DND-41 (cell line): ENCODE measurements at regions not wholly inside any gene's neighbourhood (a gene's known extent, or its start where the extent isn't known, plus 50 kb on each side); places are given as distances from the start of the nearest gene placed in this dataset.

Experiments used
- ATAC-seq: fragments of 200-7000 bp; cut with Tn5 transposase; 3 replicates; pipeline ENCODE4 v1.9.1; 2021; ENCODE audit warnings: low read depth; ENCODE audit not compliant: insufficient read depth
- DNase-seq: peaks from one replicate; pipeline ENCODE4 v3.0.0-alpha.2; 2020
- H2AFZ ChIP-seq: 2 replicates; pipeline ENCODE4 v1.6.0; 2012; ENCODE audit warnings: low read depth, low read length
- H3K27ac ChIP-seq: 2 replicates; pipeline ENCODE4 v1.5.1; 2012; ENCODE audit warnings: low read length, inconsistent platforms
- H3K27me3 ChIP-seq: fragments of 200-600 bp; sonication (generic); 2 replicates; pipeline ENCODE4 v1.6.0; 2012; ENCODE audit warnings: low read length, mild to moderate bottlenecking, inconsistent platforms; ENCODE audit not compliant: insufficient read depth, poor library complexity
- H3K36me3 ChIP-seq: 2 replicates; pipeline ENCODE4 v1.5.1; 2012; ENCODE audit warnings: low read length, inconsistent platforms; ENCODE audit not compliant: insufficient read depth
- H3K4me1 ChIP-seq: 2 replicates; pipeline ENCODE4 v1.5.1; 2012; ENCODE audit warnings: mild to moderate bottlenecking, low read length; ENCODE audit not compliant: insufficient read depth
- H3K4me2 ChIP-seq: 2 replicates; pipeline ENCODE4 v1.6.0; 2012; ENCODE audit warnings: mild to moderate bottlenecking, moderate library complexity, low read length, inconsistent platforms; ENCODE audit not compliant: insufficient read depth
- H3K4me3 ChIP-seq, 2 experiments: fragments of 200-600 bp in 1 of 2; shearing (Covaris generic) in 1 of 2; 2 replicates each; pipeline ENCODE4 v1.5.1; 2012 to 2016; ENCODE audit warnings: inconsistent platforms in 2 of 2, low read length in 2 of 2, mild to moderate bottlenecking in 2 of 2, low read depth in 1 of 2, moderate library complexity in 1 of 2
- H3K79me2 ChIP-seq: 2 replicates; pipeline ENCODE4 v1.6.0; 2012; ENCODE audit warnings: low read length, inconsistent platforms; ENCODE audit not compliant: insufficient read depth
- H3K9ac ChIP-seq: 2 replicates; pipeline ENCODE4 v1.6.0; 2012; ENCODE audit warnings: low read depth, mild to moderate bottlenecking, inconsistent platforms, low read length, moderate library complexity
- H3K9me3 ChIP-seq: 2 replicates; pipeline ENCODE4 v1.5.1; 2012; ENCODE audit warnings: low read length, moderate library complexity, mild to moderate bottlenecking, inconsistent platforms; ENCODE audit not compliant: insufficient read depth, severe bottlenecking
- H4K20me1 ChIP-seq: 2 replicates; pipeline ENCODE4 v1.6.0; 2012; ENCODE audit warnings: low read length; ENCODE audit not compliant: insufficient read depth
- EZH2 ChIP-seq: IDR thresholded peaks from 3 replicates; pipeline ENCODE4 v1.6.1; 2012; ENCODE audit warnings: borderline replicate concordance, low read depth, mild to moderate bottlenecking, moderate library complexity, low read length, inconsistent platforms; ENCODE audit not compliant: severe bottlenecking
- TF ChIP-seq, protein P1 (sequence below): IDR thresholded peaks from 2 replicates; pipeline ENCODE4 v1.5.1; 2012; ENCODE audit warnings: borderline replicate concordance, low read length, moderate library complexity, mild to moderate bottlenecking; ENCODE audit not compliant: poor library complexity, severe bottlenecking; ENCODE audit errors: extremely low read depth

GRCh38 chr21:29405503-29406122 lies 106.9 kb downstream of the BACH1 start:
- H3K4me2 ChIP-seq: no peak overlapping the region
- DNase-seq (no peak), ATAC-seq (no peak)
- no peaks in the 10 kb centered on the region for H3K79me2 ChIP-seq
- no peaks in the 10 kb centered on the region for H4K20me1 ChIP-seq
- no peak overlapping the region for H3K9ac ChIP-seq
- H3K27me3 ChIP-seq: no peaks in the 10 kb centered on the region
- H3K4me3 ChIP-seq: no peak overlapping the region
- no peak overlapping the region for H3K27ac ChIP-seq
- H3K9me3 ChIP-seq: no peaks in the 10 kb centered on the region
- TF ChIP-seq, protein P1, sequence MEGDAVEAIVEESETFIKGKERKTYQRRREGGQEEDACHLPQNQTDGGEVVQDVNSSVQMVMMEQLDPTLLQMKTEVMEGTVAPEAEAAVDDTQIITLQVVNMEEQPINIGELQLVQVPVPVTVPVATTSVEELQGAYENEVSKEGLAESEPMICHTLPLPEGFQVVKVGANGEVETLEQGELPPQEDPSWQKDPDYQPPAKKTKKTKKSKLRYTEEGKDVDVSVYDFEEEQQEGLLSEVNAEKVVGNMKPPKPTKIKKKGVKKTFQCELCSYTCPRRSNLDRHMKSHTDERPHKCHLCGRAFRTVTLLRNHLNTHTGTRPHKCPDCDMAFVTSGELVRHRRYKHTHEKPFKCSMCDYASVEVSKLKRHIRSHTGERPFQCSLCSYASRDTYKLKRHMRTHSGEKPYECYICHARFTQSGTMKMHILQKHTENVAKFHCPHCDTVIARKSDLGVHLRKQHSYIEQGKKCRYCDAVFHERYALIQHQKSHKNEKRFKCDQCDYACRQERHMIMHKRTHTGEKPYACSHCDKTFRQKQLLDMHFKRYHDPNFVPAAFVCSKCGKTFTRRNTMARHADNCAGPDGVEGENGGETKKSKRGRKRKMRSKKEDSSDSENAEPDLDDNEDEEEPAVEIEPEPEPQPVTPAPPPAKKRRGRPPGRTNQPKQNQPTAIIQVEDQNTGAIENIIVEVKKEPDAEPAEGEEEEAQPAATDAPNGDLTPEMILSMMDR: no peak
- no peak for TF ChIP-seq EZH2
- H3K36me3 ChIP-seq: no peaks in the 10 kb centered on the region
- H3K4me1 ChIP-seq: no peaks in the 10 kb centered on the region
- H2AFZ ChIP-seq: no peak overlapping the region

DNA sequence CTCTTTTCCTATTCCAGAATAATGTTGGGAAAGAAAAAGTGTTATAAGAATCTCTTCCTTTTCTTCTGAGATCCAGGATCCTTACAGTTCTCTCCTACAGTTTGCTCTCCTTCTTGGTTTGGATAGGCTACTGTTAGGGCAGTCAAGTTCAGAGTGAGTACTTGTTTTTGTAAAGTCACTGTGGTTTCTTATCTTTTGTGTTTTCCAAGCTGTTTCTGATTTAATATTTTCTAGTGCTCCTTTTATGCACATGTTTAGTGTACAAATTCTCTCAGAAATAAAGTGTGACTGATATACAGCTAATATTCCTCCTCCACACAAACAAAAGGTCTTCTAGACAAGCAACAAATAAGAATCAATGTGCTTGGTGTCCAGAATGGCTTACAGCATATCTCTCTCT lies 107.7 kb downstream of the BACH1 start:
- no peak overlapping the region for H2AFZ ChIP-seq
- H3K9me3 ChIP-seq: no peaks in the 10 kb centered on the region
- ATAC-seq: no peak
- no peak for DNase-seq
- H3K36me3 ChIP-seq: no peaks in the 10 kb centered on the region
- H3K9ac ChIP-seq: no peak overlapping the region
- H3K4me2 ChIP-seq: no peak overlapping the region
- no peaks in the 10 kb centered on the region for H3K4me1 ChIP-seq
- H4K20me1 ChIP-seq: no peaks in the 10 kb centered on the region
- TF ChIP-seq, protein P1: no peak
- TF ChIP-seq EZH2: no peak
- H3K4me3 ChIP-seq: no peak overlapping the region
- H3K79me2 ChIP-seq: no peaks in the 10 kb centered on the region
- H3K27me3 ChIP-seq: no peaks in the 10 kb centered on the region
- no peak overlapping the region for H3K27ac ChIP-seq

DNA sequence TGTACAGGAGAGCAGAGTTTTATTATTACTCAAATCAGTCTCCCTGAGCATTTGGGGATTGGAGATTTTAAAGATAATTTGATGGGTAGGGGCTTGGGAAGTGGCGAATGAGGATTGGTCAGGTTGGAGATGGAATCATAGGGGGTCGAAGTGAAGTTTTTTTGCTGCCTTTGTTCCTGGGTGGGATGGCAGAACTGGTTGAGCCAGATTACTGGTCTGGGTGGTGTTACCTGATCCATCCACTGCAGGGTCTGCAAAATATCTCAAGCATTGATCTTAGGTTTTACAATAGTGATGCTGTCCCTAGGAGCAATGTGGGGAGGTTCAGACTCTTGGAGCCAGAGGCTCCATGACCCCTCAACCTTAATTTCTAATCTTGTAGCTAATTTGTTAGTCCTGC lies 108.8 kb downstream of the BACH1 start:
- Histone ChIP-seq H3K4me2 (no peak overlapping the region), H3K27ac (no peak overlapping the region), H3K4me3 (no peak overlapping the region), H2AFZ (no peak overlapping the region), H3K27me3 (no peaks in the 10 kb centered on the region), H3K9ac (no peak overlapping the region), H3K4me1 (no peaks in the 10 kb centered on the region), H4K20me1 (no peaks in the 10 kb centered on the region), H3K36me3 (no peaks in the 10 kb centered on the region), H3K9me3 (no peaks in the 10 kb centered on the region), H3K79me2 (no peaks in the 10 kb centered on the region)
- ATAC-seq: no peak
- TF ChIP-seq EZH2: no peak
- TF ChIP-seq, protein P1: no peak
- no peak for DNase-seq

DNA sequence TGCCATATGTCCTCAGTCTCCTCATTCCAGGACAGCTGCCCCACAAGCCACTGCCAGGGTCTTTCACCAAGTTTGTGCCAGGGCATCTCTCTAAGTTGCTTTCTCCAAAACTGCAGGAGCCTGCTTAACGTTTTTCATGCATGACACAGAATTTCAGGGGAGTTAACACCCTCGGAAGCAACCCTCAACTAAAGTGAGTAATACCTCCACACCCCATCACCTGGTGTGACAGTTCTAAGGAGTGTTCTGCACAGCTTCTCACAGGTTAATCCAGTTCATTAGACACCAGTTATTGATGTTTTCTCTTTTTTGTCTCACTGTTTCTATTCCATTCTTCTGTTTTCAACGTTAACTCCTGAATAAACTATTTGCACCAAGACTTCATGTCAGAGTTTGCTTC lies 115.0 kb downstream of the BACH1 start:
- DNase-seq (no peak), ATAC-seq (no peak)
- no peak overlapping the region for H3K4me2 ChIP-seq
- no peak overlapping the region for H2AFZ ChIP-seq
- H3K4me3 ChIP-seq: no peak overlapping the region
- no peaks in the 10 kb centered on the region for H3K9me3 ChIP-seq
- TF ChIP-seq, protein P1: no peak
- no peak for TF ChIP-seq EZH2
- no peaks in the 10 kb centered on the region for H3K36me3 ChIP-seq
- no peaks in the 10 kb centered on the region for H3K4me1 ChIP-seq
- no peaks in the 10 kb centered on the region for H3K27me3 ChIP-seq
- no peak overlapping the region for H3K9ac ChIP-seq
- H4K20me1 ChIP-seq: no peaks in the 10 kb centered on the region
- no peaks in the 10 kb centered on the region for H3K79me2 ChIP-seq
- no peak overlapping the region for H3K27ac ChIP-seq
